ENCODE measurements at regions not wholly inside any gene's neighbourhood (a gene's known extent, or its start where the extent isn't known, plus 50 kb on each side); places are given as distances from the start of the nearest gene placed in this dataset.
"Not testable (repeated sequence)": the region's sequence is repeated elsewhere in the genome, so short reads cannot be mapped to it uniquely, and the experiment has no call there.

- no peak for FAIRE-seq
- DNase-seq (ENCODE audit: insufficient read length, low spot score), result no peak
These were observed 903.7 kb downstream of the FAM181B start for GRCh38 chr11:81829976-81830375.

- FAIRE-seq (no peak), DNase-seq (ENCODE audit: insufficient read length, low spot score) (no peak)
These were observed 908.3 kb downstream of the FAM181B start for GRCh38 chr11:81825346-81825745.

- DNase-seq (ENCODE audit: insufficient read length, low spot score), result no peak
- no peak for FAIRE-seq
These were observed 914.2 kb downstream of the FAM181B start for GRCh38 chr11:81819462-81819861.

GRCh38 chr11:81804858-81805257 lies 928.8 kb downstream of the FAM181B start:
- no peak for DNase-seq (ENCODE audit: insufficient read length, low spot score)
- FAIRE-seq, result no peak

GRCh38 chr11:81802591-81802990 lies 931.1 kb downstream of the FAM181B start:
- FAIRE-seq, result no peak
- DNase-seq (ENCODE audit: insufficient read length, low spot score), result no peak

- DNase-seq (ENCODE audit: insufficient read length, low spot score), result no peak
- no peak for FAIRE-seq
These were observed 941.2 kb downstream of the FAM181B start for GRCh38 chr11:81792416-81792815.

GRCh38 chr11:81787584-81788049 lies 946.0 kb downstream of the FAM181B start:
- FAIRE-seq, result no peak
- DNase-seq (ENCODE audit: insufficient read length, low spot score), result no peak

GRCh38 chr11:81772166-81772565 lies 961.5 kb downstream of the FAM181B start:
- DNase-seq (ENCODE audit: insufficient read length, low spot score), result no peak
- FAIRE-seq, result no peak

- not testable (repeated sequence) for FAIRE-seq; DNase-seq (ENCODE audit: insufficient read length, low spot score)
These were observed 963.8 kb downstream of the FAM181B start for GRCh38 chr11:81769906-81770305.

GRCh38 chr11:81756864-81757595 lies 976.6 kb downstream of the FAM181B start:
- DNase-seq (ENCODE audit: insufficient read length, low spot score) (no peak), FAIRE-seq (no peak)

- FAIRE-seq, result no peak
These were observed 984.4 kb downstream of the FAM181B start for GRCh38 chr11:81749245-81749644.

GRCh38 chr11:81744336-81745116 lies 989.1 kb downstream of the FAM181B start:
- no peak for FAIRE-seq

More at GRCh38 chr11:81749245-81749644, 984.4 kb downstream of the FAM181B start:
- no peak for DNase-seq (ENCODE audit: insufficient read length, low spot score)

GRCh38 chr11:81725701-81726100 lies 1008.0 kb downstream of the FAM181B start:
- FAIRE-seq (no peak), DNase-seq (ENCODE audit: insufficient read length, low spot score) (no peak)

More at GRCh38 chr11:81744336-81745116, 989.1 kb downstream of the FAM181B start:
- DNase-seq (ENCODE audit: insufficient read length, low spot score), result no peak

GRCh38 chr11:81717695-81718094 lies 1016.0 kb downstream of the FAM181B start:
- DNase-seq (ENCODE audit: insufficient read length, low spot score), result no peak
- no peak for FAIRE-seq

GRCh38 chr11:81707881-81708280 lies 1025.8 kb downstream of the FAM181B start:
- DNase-seq (ENCODE audit: insufficient read length, low spot score), result no peak
- no peak for FAIRE-seq

- DNase-seq (ENCODE audit: insufficient read length, low spot score) (no peak), FAIRE-seq (no peak)
These were observed 1028.4 kb downstream of the FAM181B start for GRCh38 chr11:81705283-81705682.

GRCh38 chr11:81700076-81700475 lies 1033.6 kb downstream of the FAM181B start:
- FAIRE-seq (no peak), DNase-seq (ENCODE audit: insufficient read length, low spot score) (no peak)

- DNase-seq (ENCODE audit: insufficient read length, low spot score) (no peak), FAIRE-seq (no peak)
These were observed 1046.6 kb downstream of the FAM181B start for GRCh38 chr11:81687057-81687456.

- no peak for FAIRE-seq
These were observed 1059.5 kb downstream of the FAM181B start for GRCh38 chr11:81674211-81674610.

GRCh38 chr11:81673001-81673400 lies 1060.7 kb downstream of the FAM181B start:
- no peak for FAIRE-seq
- DNase-seq (ENCODE audit: insufficient read length, low spot score), result no peak

More at GRCh38 chr11:81674211-81674610, 1059.5 kb downstream of the FAM181B start:
- DNase-seq (ENCODE audit: insufficient read length, low spot score), result no peak

- no peak for FAIRE-seq
- no peak for DNase-seq (ENCODE audit: insufficient read length, low spot score)
These were observed 1063.6 kb downstream of the FAM181B start for GRCh38 chr11:81669935-81670543.
